ENCODE measurements at regions not wholly inside any gene's neighbourhood (a gene's known extent, or its start where the extent isn't known, plus 50 kb on each side); places are given as distances from the start of the nearest gene placed in this dataset.

DNA sequence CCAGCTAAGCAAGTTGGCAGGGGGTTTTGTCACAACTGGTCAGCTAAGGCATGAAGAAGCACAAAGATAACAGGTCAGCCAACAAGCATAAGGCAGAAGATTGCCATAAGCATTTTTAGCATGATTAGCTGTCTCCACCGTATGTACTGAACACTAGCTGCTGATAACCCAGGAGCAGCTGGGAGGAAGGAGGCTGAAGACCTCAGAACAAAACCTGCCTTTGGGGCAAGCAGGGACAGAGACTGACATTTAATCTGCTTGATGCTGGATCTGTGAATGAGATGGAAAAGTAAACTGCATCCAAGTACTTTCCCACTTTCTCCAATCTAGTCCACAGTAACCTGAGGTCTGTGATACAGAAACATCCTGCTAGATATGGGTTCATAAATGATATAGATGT is 353.0 kb upstream of the MAP3K7 start:
- Histone ChIP-seq H3K27me3 (ENCODE audit: insufficient read depth, low read depth) (no peaks in the 10 kb centered on the region), H3K27ac (no peak overlapping the region), H3K4me2 (no peak overlapping the region), H3K36me3 (ENCODE audit: low read depth) (no peaks in the 10 kb centered on the region), H3F3A (ENCODE audit: insufficient read depth, low read depth) (no peaks in the 10 kb centered on the region), H2AFZ (no peak overlapping the region), H4K20me1 (ENCODE audit: insufficient read depth) (no peaks in the 10 kb centered on the region), H3K4me1 (replicated peaks; ENCODE audit: insufficient read depth) (no peaks in the 10 kb centered on the region), H3K9me3 (ENCODE audit: insufficient read depth, low read depth) (no peaks in the 10 kb centered on the region), H3K79me2 (ENCODE audit: low read depth) (no peaks in the 10 kb centered on the region), H3K4me3 (no peak overlapping the region), H3K9me2 (ENCODE audit: insufficient read depth) (no peaks in the 10 kb centered on the region)
- BruUV-seq (replicated peaks): no TSS peak
- no peak for DNase-seq
- CTCF ChIA-PET: interaction anchor here (0.7 kb wide), 1 partner anchor 81 kb away, joined by 3 read pairs; no protein-coding TSS in a partner anchor
- no peak for TF ChIP-seq EZH2 (IDR thresholded peaks at IDR 0.05; ENCODE audit: low read depth)
- TF ChIP-seq, protein P1, sequence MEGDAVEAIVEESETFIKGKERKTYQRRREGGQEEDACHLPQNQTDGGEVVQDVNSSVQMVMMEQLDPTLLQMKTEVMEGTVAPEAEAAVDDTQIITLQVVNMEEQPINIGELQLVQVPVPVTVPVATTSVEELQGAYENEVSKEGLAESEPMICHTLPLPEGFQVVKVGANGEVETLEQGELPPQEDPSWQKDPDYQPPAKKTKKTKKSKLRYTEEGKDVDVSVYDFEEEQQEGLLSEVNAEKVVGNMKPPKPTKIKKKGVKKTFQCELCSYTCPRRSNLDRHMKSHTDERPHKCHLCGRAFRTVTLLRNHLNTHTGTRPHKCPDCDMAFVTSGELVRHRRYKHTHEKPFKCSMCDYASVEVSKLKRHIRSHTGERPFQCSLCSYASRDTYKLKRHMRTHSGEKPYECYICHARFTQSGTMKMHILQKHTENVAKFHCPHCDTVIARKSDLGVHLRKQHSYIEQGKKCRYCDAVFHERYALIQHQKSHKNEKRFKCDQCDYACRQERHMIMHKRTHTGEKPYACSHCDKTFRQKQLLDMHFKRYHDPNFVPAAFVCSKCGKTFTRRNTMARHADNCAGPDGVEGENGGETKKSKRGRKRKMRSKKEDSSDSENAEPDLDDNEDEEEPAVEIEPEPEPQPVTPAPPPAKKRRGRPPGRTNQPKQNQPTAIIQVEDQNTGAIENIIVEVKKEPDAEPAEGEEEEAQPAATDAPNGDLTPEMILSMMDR (conservative IDR thresholded peaks at IDR 0.05): no peak
- intact Hi-C loops (cut with micrococcal nuclease; ENCODE audit: unreplicated experiment): loop anchor here (5.0 kb wide), 3 partner anchors 68 to 1702 kb away; no protein-coding TSS in a partner anchor
- POLR2A ChIA-PET (ENCODE audit: unreplicated experiment): no interaction called here

DNA sequence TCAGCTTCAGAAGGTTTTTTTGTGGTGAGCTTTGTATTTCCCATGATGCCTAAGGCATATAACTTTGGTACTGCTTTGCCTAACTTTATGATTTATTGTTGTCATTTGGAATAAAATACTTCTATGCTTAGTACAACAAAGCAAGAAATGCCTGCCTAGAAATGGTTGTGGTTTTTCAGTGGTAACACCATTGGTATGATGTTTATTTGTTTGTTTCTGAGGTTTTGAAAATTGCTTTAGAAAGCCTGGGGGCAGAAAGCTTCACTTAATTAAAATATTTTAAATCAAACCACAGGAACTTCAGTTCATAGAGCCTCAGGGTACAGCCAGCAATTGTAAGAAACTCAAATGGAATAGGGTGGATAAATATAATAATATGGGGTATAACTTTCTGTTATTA is 351.2 kb upstream of the MAP3K7 start:
- intact Hi-C loops (cut with micrococcal nuclease; ENCODE audit: unreplicated experiment): loop anchor here (5.0 kb wide), 1 partner anchor 66 kb away; no protein-coding TSS in a partner anchor
- BruUV-seq (replicated peaks): no TSS peak
- no peaks in the 10 kb centered on the region for H3K79me2 ChIP-seq (ENCODE audit: low read depth)
- peak in 1 of 2 experiments; percentile 44 for DNase-seq
- ChIA-PET POLR2A (ENCODE audit: unreplicated experiment) (no interaction called here), CTCF (no interaction called here)
- no peaks in the 10 kb centered on the region for H3K36me3 ChIP-seq (ENCODE audit: low read depth)
- H3F3A ChIP-seq (ENCODE audit: insufficient read depth, low read depth): no peaks in the 10 kb centered on the region
- no peak for TF ChIP-seq EZH2 (IDR thresholded peaks at IDR 0.05; ENCODE audit: low read depth)
- TF ChIP-seq, protein P1 (conservative IDR thresholded peaks at IDR 0.05): no peak
- no peaks in the 10 kb centered on the region for H3K9me3 ChIP-seq (ENCODE audit: insufficient read depth, low read depth)
- no peaks in the 10 kb centered on the region for H3K9me2 ChIP-seq (ENCODE audit: insufficient read depth)
- no peaks in the 10 kb centered on the region for H4K20me1 ChIP-seq (ENCODE audit: insufficient read depth)
- H3K27ac ChIP-seq: no peak overlapping the region
- no peak overlapping the region for H2AFZ ChIP-seq
- H3K4me3 ChIP-seq: no peak overlapping the region
- H3K27me3 ChIP-seq (ENCODE audit: insufficient read depth, low read depth): no peaks in the 10 kb centered on the region
- H3K4me2 ChIP-seq: no peak overlapping the region
- H3K4me1 ChIP-seq (replicated peaks; ENCODE audit: insufficient read depth): no peaks in the 10 kb centered on the region

DNA sequence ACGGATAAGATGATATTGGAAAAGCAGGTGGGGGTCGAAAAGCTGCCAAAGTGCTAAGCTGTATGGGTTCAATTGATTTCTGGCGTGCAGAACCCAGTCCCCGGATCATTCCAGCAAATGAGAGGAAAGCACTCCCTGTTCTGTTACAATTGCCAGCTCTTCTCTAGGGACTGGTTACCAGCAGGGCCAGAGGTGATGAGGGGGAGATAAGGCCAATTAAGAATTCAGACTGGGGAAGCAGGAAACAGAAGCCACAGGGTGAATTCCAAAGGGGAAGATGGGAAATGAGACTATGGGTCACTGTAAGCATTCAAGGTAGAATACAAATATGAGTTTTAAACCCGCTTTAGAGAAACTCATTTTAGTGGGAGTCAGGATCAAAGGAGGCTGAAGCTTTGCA is 349.4 kb upstream of the MAP3K7 start:
- ChIA-PET POLR2A (ENCODE audit: unreplicated experiment) (no interaction called here), CTCF (no interaction called here)
- TF ChIP-seq EZH2 (IDR thresholded peaks at IDR 0.05; ENCODE audit: low read depth): no peak
- TF ChIP-seq, protein P1 (conservative IDR thresholded peaks at IDR 0.05): no peak
- no peak overlapping the region for H3K4me2 ChIP-seq
- H3K27me3 ChIP-seq (ENCODE audit: insufficient read depth, low read depth): no peaks in the 10 kb centered on the region
- no peaks in the 10 kb centered on the region for H3K79me2 ChIP-seq (ENCODE audit: low read depth)
- BruUV-seq (replicated peaks): no TSS peak
- H3K9me3 ChIP-seq (ENCODE audit: insufficient read depth, low read depth): no peaks in the 10 kb centered on the region
- no peak overlapping the region for H2AFZ ChIP-seq
- no peak overlapping the region for H3K27ac ChIP-seq
- no peak overlapping the region for H3K4me3 ChIP-seq
- H4K20me1 ChIP-seq (ENCODE audit: insufficient read depth): no peaks in the 10 kb centered on the region
- no peaks in the 10 kb centered on the region for H3F3A ChIP-seq (ENCODE audit: insufficient read depth, low read depth)
- H3K9me2 ChIP-seq (ENCODE audit: insufficient read depth): no peaks in the 10 kb centered on the region
- no peak for DNase-seq
- H3K36me3 ChIP-seq (ENCODE audit: low read depth): no peaks in the 10 kb centered on the region
- intact Hi-C loops (cut with micrococcal nuclease; ENCODE audit: unreplicated experiment): loop anchor here (5.0 kb wide), 1 partner anchor 64 kb away; no protein-coding TSS in a partner anchor
- no peaks in the 10 kb centered on the region for H3K4me1 ChIP-seq (replicated peaks; ENCODE audit: insufficient read depth)
